MM.1S (cell line): ENCODE measurements at regions not wholly inside any gene's neighbourhood (a gene's known extent, or its start where the extent isn't known, plus 50 kb on each side); places are given as distances from the start of the nearest gene placed in this dataset.
"Not testable (repeated sequence)": the region's sequence is repeated elsewhere in the genome, so short reads cannot be mapped to it uniquely, and the experiment has no call there.

Experiments
- DNase-seq: peaks from one replicate; pipeline ENCODE4 v3.0.0-alpha.2; 2015
- H2AFZ ChIP-seq: fragments of 300-600 bp; sonication (generic); 2 replicates; pipeline ENCODE4 v1.6.0; 2016; ENCODE audit warnings: antibody characterized with exemption, low read length
- H3F3A ChIP-seq: fragments of 300-600 bp; sonication (generic); 2 replicates; pipeline ENCODE4 v1.6.1; 2016; ENCODE audit warnings: mild to moderate bottlenecking, antibody characterized with exemption, low read length, moderate library complexity, mixed read lengths; ENCODE audit not compliant: insufficient read depth
- H3K27ac ChIP-seq: fragments of 300-600 bp; sonication (generic); 2 replicates; pipeline ENCODE4 v1.5.1; 2016; ENCODE audit warnings: mild to moderate bottlenecking, low read length
- H3K27me3 ChIP-seq: fragments of 300-600 bp; sonication (generic); replicated peaks from 2 replicates; pipeline ENCODE4 v1.6.0; 2016; ENCODE audit warnings: low read length; ENCODE audit not compliant: insufficient read depth
- H3K36me3 ChIP-seq: fragments of 300-600 bp; sonication (generic); replicated peaks from 2 replicates; pipeline ENCODE4 v1.6.1; 2016; ENCODE audit warnings: mild to moderate bottlenecking, low read length, mixed read lengths; ENCODE audit not compliant: insufficient read depth
- H3K4me1 ChIP-seq: fragments of 300-600 bp; sonication (generic); 2 replicates; pipeline ENCODE4 v1.6.1; 2016; ENCODE audit warnings: low read length, mixed read lengths
- H3K4me2 ChIP-seq: fragments of 300-600 bp; sonication (generic); 2 replicates; pipeline ENCODE4 v1.6.0; 2016; ENCODE audit warnings: low read depth, low read length
- H3K4me3 ChIP-seq: fragments of 300-600 bp; sonication (generic); 2 replicates; pipeline ENCODE4 v1.5.1; 2016; ENCODE audit warnings: low read length, mixed read lengths
- H3K79me2 ChIP-seq: fragments of 300-600 bp; sonication (generic); 2 replicates; pipeline ENCODE4 v1.6.1; 2016; ENCODE audit warnings: mixed run types, low read length, mixed read lengths
- H3K9ac ChIP-seq: fragments of 300-600 bp; sonication (generic); 2 replicates; pipeline ENCODE4 v1.6.1; 2016; ENCODE audit warnings: low read length, mixed read lengths
- H3K9me2 ChIP-seq: fragments of 300-600 bp; sonication (generic); replicated peaks from 2 replicates; pipeline ENCODE4 v1.6.1; 2016; ENCODE audit warnings: mild to moderate bottlenecking, low read length, mixed read lengths; ENCODE audit not compliant: insufficient read depth
- H3K9me3 ChIP-seq: fragments of 300-600 bp; sonication (generic); replicated peaks from 2 replicates; pipeline ENCODE4 v1.6.1; 2016; ENCODE audit warnings: mild to moderate bottlenecking, low read length, mixed read lengths; ENCODE audit not compliant: insufficient read depth
- H4K20me1 ChIP-seq: fragments of 300-600 bp; sonication (generic); 2 replicates; pipeline ENCODE4 v1.6.1; 2016; ENCODE audit warnings: mild to moderate bottlenecking, low read length, moderate library complexity, mixed read lengths; ENCODE audit not compliant: insufficient read depth
- EZH2 ChIP-seq: fragments of 300-600 bp; sonication (generic); optimal IDR thresholded peaks from 2 replicates; pipeline ENCODE3; 2017; ENCODE audit warnings: low read depth, mild to moderate bottlenecking, antibody characterized with exemption, low read length, mixed read lengths
- EZH2phosphoT487 ChIP-seq: fragments of 300-600 bp; sonication (generic); IDR thresholded peaks from 2 replicates; pipeline ENCODE4 v1.6.1; 2018; ENCODE audit warnings: antibody characterized with exemption, low read length
- TF ChIP-seq, protein P1 (sequence below): fragments of 300-600 bp; sonication (generic); IDR thresholded peaks from 2 replicates; pipeline ENCODE4 v1.5.1; 2016; ENCODE audit warnings: antibody characterized with exemption, low read length, mixed read lengths

DNA sequence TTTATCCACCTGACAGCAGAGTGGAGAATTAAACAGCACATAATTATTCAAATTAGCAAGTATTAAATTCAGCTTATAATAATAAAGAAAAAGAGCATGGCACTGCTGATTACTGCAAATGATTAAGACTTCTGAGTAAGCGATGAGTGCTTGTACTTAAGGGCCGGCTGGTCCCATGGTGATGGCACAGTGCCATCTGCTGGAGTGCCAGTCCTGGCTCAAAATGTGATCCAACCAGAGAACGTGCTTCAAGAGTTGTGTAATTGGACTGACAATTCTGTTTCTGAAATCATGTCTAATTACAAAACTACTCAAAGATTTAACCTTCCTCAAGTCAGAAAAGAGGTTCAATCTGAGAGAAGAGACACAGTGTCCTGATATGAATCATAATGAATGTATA, 181.6 kb upstream of the RGS17 start:
- Histone ChIP-seq H4K20me1 (no peaks in the 10 kb centered on the region), H3K27ac (no peak overlapping the region)
- no peak for TF ChIP-seq EZH2phosphoT487
- TF ChIP-seq, protein P1, sequence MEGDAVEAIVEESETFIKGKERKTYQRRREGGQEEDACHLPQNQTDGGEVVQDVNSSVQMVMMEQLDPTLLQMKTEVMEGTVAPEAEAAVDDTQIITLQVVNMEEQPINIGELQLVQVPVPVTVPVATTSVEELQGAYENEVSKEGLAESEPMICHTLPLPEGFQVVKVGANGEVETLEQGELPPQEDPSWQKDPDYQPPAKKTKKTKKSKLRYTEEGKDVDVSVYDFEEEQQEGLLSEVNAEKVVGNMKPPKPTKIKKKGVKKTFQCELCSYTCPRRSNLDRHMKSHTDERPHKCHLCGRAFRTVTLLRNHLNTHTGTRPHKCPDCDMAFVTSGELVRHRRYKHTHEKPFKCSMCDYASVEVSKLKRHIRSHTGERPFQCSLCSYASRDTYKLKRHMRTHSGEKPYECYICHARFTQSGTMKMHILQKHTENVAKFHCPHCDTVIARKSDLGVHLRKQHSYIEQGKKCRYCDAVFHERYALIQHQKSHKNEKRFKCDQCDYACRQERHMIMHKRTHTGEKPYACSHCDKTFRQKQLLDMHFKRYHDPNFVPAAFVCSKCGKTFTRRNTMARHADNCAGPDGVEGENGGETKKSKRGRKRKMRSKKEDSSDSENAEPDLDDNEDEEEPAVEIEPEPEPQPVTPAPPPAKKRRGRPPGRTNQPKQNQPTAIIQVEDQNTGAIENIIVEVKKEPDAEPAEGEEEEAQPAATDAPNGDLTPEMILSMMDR, result peak; percentile 63
- no peak for TF ChIP-seq EZH2

DNA sequence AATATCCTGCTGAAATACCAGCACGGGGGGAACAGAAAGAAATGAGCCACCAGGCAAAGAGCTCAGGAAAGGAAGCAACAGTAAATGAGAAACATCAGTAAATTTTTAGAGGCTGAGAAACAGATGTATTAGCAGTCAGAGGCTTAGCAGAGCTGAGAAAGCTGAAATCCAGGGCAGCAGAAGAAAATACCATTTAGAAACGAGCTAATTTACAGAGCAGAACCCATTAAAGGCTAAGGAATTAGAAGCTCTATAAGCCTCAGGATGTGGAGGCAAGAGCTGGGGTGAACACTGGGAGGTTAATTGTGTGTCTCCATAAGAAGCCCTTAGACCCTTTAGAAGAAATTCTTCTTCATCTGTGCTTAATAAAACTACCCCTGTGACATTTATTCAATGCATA, 178.6 kb upstream of the RGS17 start:
- Histone ChIP-seq H3K4me1 (no peaks in the 10 kb centered on the region), H3K9ac (no peak overlapping the region), H3F3A (no peaks in the 10 kb centered on the region), H3K9me3 (no peaks in the 10 kb centered on the region), H2AFZ (no peak overlapping the region), H3K27ac (no peak overlapping the region), H3K27me3 (no peaks in the 10 kb centered on the region), H3K36me3 (no peaks in the 10 kb centered on the region), H3K9me2 (no peaks in the 10 kb centered on the region), H4K20me1 (no peaks in the 10 kb centered on the region), H3K4me3 (no peak overlapping the region), H3K79me2 (no peaks in the 10 kb centered on the region), H3K4me2 (no peak overlapping the region)
- no peak for DNase-seq
- TF ChIP-seq, protein P1, result no peak
- no peak for TF ChIP-seq EZH2phosphoT487
- TF ChIP-seq EZH2, result no peak

More for the DNA sequence above, 181.6 kb upstream of the RGS17 start:
- Histone ChIP-seq H3K4me2 (no peak overlapping the region), H3K36me3 (no peaks in the 10 kb centered on the region), H3F3A (no peaks in the 10 kb centered on the region), H2AFZ (no peak overlapping the region), H3K27me3 (no peaks in the 10 kb centered on the region), H3K4me1 (no peaks in the 10 kb centered on the region), H3K9ac (no peak overlapping the region), H3K9me3 (no peaks in the 10 kb centered on the region), H3K4me3 (no peak overlapping the region), H3K9me2 (no peaks in the 10 kb centered on the region), H3K79me2 (no peaks in the 10 kb centered on the region)
- DNase-seq, result peak; percentile 31

DNA sequence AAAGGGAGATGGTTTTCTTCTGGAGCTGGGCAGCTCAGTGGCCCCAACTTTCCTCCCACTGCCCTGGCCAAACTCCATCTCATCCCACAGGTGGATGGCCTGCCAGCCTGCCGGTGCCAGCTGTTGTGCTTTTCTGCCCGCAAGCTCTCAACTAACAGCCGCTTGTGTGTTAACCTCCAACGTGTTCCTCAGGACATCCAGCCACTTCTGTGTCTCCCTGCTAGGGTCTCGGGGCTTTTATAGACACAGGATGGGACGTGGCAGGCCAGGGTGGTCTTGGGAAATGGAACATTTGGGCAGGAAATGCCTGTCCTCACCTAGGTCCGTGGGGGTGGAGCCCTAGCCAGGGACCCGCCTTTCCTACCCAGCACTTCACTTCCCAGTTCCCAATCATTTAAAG, 171.1 kb upstream of the RGS17 start:
- Histone ChIP-seq H3K4me3 (no peak overlapping the region), H3F3A (no peaks in the 10 kb centered on the region), H3K9me3 (no peaks in the 10 kb centered on the region), H4K20me1 (no peaks in the 10 kb centered on the region), H3K36me3 (no peaks in the 10 kb centered on the region), H2AFZ (no peak overlapping the region), H3K27me3 (no peaks in the 10 kb centered on the region), H3K9me2 (no peaks in the 10 kb centered on the region), H3K9ac (no peak overlapping the region), H3K4me1 (no peaks in the 10 kb centered on the region), H3K4me2 (no peak overlapping the region), H3K79me2 (no peaks in the 10 kb centered on the region), H3K27ac (no peak overlapping the region)
- no peak for DNase-seq
- TF ChIP-seq EZH2 (no peak), EZH2phosphoT487 (no peak)
- TF ChIP-seq, protein P1, result no peak

DNA sequence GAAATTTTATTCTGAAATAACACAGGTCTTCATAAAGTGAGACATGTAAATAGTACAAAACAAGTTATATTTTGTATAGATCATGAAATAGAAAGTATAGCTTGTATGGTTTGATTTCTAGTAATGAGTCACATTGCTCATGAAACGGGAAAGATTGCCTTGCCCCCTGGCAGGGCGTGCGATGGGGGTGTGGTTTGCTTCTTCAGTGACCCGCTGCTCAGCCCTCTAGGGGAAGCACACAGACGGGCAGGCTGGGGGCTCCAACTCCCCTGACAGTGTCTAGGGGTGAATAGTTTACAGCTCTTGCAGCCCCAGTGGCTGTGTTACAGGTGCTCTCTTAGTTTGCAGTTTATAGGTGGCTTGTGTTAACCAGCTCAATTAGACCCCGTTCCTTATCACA, 170.5 kb upstream of the RGS17 start:
- no peak for DNase-seq
- H3K4me2 ChIP-seq, result no peak overlapping the region
- no peaks in the 10 kb centered on the region for H3K9me3 ChIP-seq
- no peaks in the 10 kb centered on the region for H3F3A ChIP-seq
- H2AFZ ChIP-seq, result no peak overlapping the region
- H3K27me3 ChIP-seq, result no peaks in the 10 kb centered on the region
- H3K4me3 ChIP-seq, result no peak overlapping the region
- H3K79me2 ChIP-seq, result no peaks in the 10 kb centered on the region
- no peak overlapping the region for H3K9ac ChIP-seq
- TF ChIP-seq, protein P1, result no peak
- TF ChIP-seq EZH2 (no peak), EZH2phosphoT487 (no peak)
- no peaks in the 10 kb centered on the region for H3K4me1 ChIP-seq
- H3K36me3 ChIP-seq, result no peaks in the 10 kb centered on the region
- H4K20me1 ChIP-seq, result no peaks in the 10 kb centered on the region
- no peak overlapping the region for H3K27ac ChIP-seq
- H3K9me2 ChIP-seq, result no peaks in the 10 kb centered on the region

DNA sequence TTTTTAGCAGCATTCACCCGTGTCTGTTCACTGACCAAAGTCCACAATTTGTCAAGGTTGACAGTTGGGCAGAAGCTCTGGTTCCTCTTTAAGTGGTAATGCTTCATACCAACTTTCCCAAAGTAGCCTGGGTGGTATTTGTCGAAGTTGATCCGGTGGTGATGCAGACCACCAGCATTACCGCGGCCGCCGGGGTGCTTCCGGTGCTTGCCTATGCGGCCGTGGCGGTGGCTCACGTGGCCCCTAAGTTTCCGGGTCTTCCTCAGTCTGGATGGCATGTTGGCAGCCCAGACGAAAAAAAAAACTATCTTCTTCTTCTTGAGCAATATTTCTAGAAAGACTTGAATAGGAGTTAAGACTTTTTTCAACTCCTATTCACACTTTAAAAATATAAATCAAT, 151.4 kb upstream of the RGS17 start:
- H3K4me2 ChIP-seq, H3K9ac ChIP-seq, H3K27ac ChIP-seq, H3K79me2 ChIP-seq, H4K20me1 ChIP-seq, H3K9me3 ChIP-seq, H3K36me3 ChIP-seq, H3K27me3 ChIP-seq, H3K9me2 ChIP-seq, H3F3A ChIP-seq, H2AFZ ChIP-seq, H3K4me1 ChIP-seq, H3K4me3 ChIP-seq, DNase-seq: not testable (repeated sequence)
